HG03520 (cell line): ENCODE measurements at regions not wholly inside any gene's neighbourhood (a gene's known extent, or its start where the extent isn't known, plus 50 kb on each side); places are given as distances from the start of the nearest gene placed in this dataset.

Experiments used
- ATAC-seq: cut with Tn5 transposase; IDR thresholded peaks from one replicate; pipeline ENCODE4 v1.9.1; 2021; ENCODE audit warnings: mild to moderate bottlenecking, moderate library complexity; ENCODE audit not compliant: unreplicated experiment

GRCh38 chr2:20523073-20523798 is 76.4 kb downstream of the RHOB start:
- no peak for ATAC-seq

GRCh38 chr2:20523799-20524187 is 76.9 kb downstream of the RHOB start:
- no peak for ATAC-seq

- peak; percentile 48 for ATAC-seq
Observed at GRCh38 chr2:20524412-20525040, 77.7 kb downstream of the RHOB start.

GRCh38 chr2:20525041-20526035 is 78.5 kb downstream of the RHOB start:
- ATAC-seq = peak; percentile 96

- ATAC-seq = no peak
Observed at GRCh38 chr2:20526160-20526559, 79.3 kb downstream of the RHOB start.

- ATAC-seq = no peak
Observed at GRCh38 chr2:20526708-20527107, 79.8 kb downstream of the RHOB start.

GRCh38 chr2:20528713-20529112 is 81.8 kb downstream of the RHOB start:
- no peak for ATAC-seq

- no peak for ATAC-seq
Observed at GRCh38 chr2:20530520-20530919, 83.6 kb downstream of the RHOB start.

GRCh38 chr2:20531633-20532262 is 84.9 kb downstream of the RHOB start:
- no peak for ATAC-seq

- no peak for ATAC-seq
Observed at GRCh38 chr2:20532634-20533437, 86.0 kb downstream of the RHOB start.

- ATAC-seq = no peak
Observed at GRCh38 chr2:20533993-20534622, 87.2 kb downstream of the RHOB start.

GRCh38 chr2:20534913-20535801 is 88.3 kb downstream of the RHOB start:
- no peak for ATAC-seq

GRCh38 chr2:20536619-20537422 is 89.9 kb downstream of the RHOB start:
- ATAC-seq = no peak

GRCh38 chr2:20537423-20538307 is 90.8 kb downstream of the RHOB start:
- no peak for ATAC-seq

- ATAC-seq = no peak
Observed at GRCh38 chr2:20538308-20539132, 91.6 kb downstream of the RHOB start.

GRCh38 chr2:20539133-20539719 is 92.4 kb downstream of the RHOB start:
- no peak for ATAC-seq
